ENCODE measurements at regions not wholly inside any gene's neighbourhood (a gene's known extent, or its start where the extent isn't known, plus 50 kb on each side); places are given as distances from the start of the nearest gene placed in this dataset.
"Not testable (repeated sequence)": the region's sequence is repeated elsewhere in the genome, so short reads cannot be mapped to it uniquely, and the experiment has no call there.

GRCh38 chrX:67213686-67214085 is 330.1 kb upstream of the AR start:
- not testable (repeated sequence) for DNase-seq

GRCh38 chrX:67207912-67208311 is 335.9 kb upstream of the AR start:
- DNase-seq: no peak

- DNase-seq: no peak
Observed at GRCh38 chrX:67159437-67159836, 384.4 kb upstream of the AR start.

GRCh38 chrX:67114635-67115034 is 429.2 kb upstream of the AR start:
- DNase-seq: no peak

- DNase-seq: no peak
Observed at GRCh38 chrX:67105758-67106116, 438.1 kb upstream of the AR start.

GRCh38 chrX:67104982-67105757 is 438.7 kb upstream of the AR start:
- DNase-seq: no peak

- no peak for DNase-seq
Observed at GRCh38 chrX:67100031-67100884, 443.6 kb upstream of the AR start.

- DNase-seq: no peak
Observed at GRCh38 chrX:67094061-67094460, 449.8 kb upstream of the AR start.

- no peak for DNase-seq
Observed at GRCh38 chrX:67050760-67051159, 411.9 kb upstream of the EDA2R start.

GRCh38 chrX:67044866-67045265 is 406.0 kb upstream of the EDA2R start:
- DNase-seq: no peak

GRCh38 chrX:67044029-67044653 is 405.3 kb upstream of the EDA2R start:
- no peak for DNase-seq

- no peak for DNase-seq
Observed at GRCh38 chrX:67004451-67004850, 365.6 kb upstream of the EDA2R start.

- no peak for DNase-seq
Observed at GRCh38 chrX:66994729-66995128, 355.9 kb upstream of the EDA2R start.

GRCh38 chrX:66992077-66992476 is 353.2 kb upstream of the EDA2R start:
- DNase-seq: not testable (repeated sequence)

GRCh38 chrX:66988331-66988730 is 349.5 kb upstream of the EDA2R start:
- no peak for DNase-seq

- no peak for DNase-seq
Observed at GRCh38 chrX:66961665-66962064, 322.8 kb upstream of the EDA2R start.

GRCh38 chrX:66931713-66932112 is 292.8 kb upstream of the EDA2R start:
- DNase-seq: no peak

- DNase-seq: not testable (repeated sequence)
Observed at GRCh38 chrX:66930516-66930915, 291.6 kb upstream of the EDA2R start.

- no peak for DNase-seq
Observed at GRCh38 chrX:66920296-66920695, 281.4 kb upstream of the EDA2R start.

GRCh38 chrX:66919280-66919832 is 280.5 kb upstream of the EDA2R start:
- no peak for DNase-seq

- DNase-seq: no peak
Observed at GRCh38 chrX:66918511-66918910, 279.6 kb upstream of the EDA2R start.

GRCh38 chrX:66915893-66916292 is 277.0 kb upstream of the EDA2R start:
- DNase-seq: no peak

GRCh38 chrX:66914080-66914479 is 275.2 kb upstream of the EDA2R start:
- no peak for DNase-seq

GRCh38 chrX:66912417-66912816 is 273.5 kb upstream of the EDA2R start:
- no peak for DNase-seq
